Gastroesophageal sphincter (tissue), 3 donors: ENCODE measurements at regions not wholly inside any gene's neighbourhood (a gene's known extent, or its start where the extent isn't known, plus 50 kb on each side); places are given as distances from the start of the nearest gene placed in this dataset.

Source experiments
- CTCF ChIP-seq, 4 experiments: fragments of 200-600 bp in 2 of 4; fragments of 450-650 bp in 2 of 4; sonication (generic) in 1 of 4; IDR thresholded peaks; one replicate each; pipeline ENCODE4 v1.5.1; 2017 to 2019; ENCODE audit warnings: antibody characterized with exemption in 4 of 4, mild to moderate bottlenecking in 2 of 4, moderate library complexity in 2 of 4
- EP300 ChIP-seq: sonication (generic); formaldehyde crosslinking; IDR thresholded peaks from one replicate; pipeline ENCODE4 v1.6.1; 2017; ENCODE audit warnings: antibody characterized with exemption, mild to moderate bottlenecking
- POLR2A ChIP-seq, 2 donors: fragments of 450-650 bp; IDR thresholded peaks; one replicate each; pipeline ENCODE4 v1.6.1; 2017; ENCODE audit warnings: antibody characterized with exemption in 2 of 2, mild to moderate bottlenecking in 2 of 2, moderate library complexity in 1 of 2

- TF ChIP-seq CTCF (IDR thresholded peaks at IDR 0.05): no peak
- no peak for TF ChIP-seq POLR2A (IDR thresholded peaks at IDR 0.05)
- no peak for TF ChIP-seq EP300
Measured at GRCh38 chr11:105189581-105189980, 50.0 kb upstream of the CARD18 start.
